COR-L47 (cell line): ENCODE measurements at regions not wholly inside any gene's neighbourhood (a gene's known extent, or its start where the extent isn't known, plus 50 kb on each side); places are given as distances from the start of the nearest gene placed in this dataset.

Experiments
- DNase-seq: peaks from one replicate; lab custom pipeline; 2025; lab: John Stamatoyannopoulos, UW

DNA sequence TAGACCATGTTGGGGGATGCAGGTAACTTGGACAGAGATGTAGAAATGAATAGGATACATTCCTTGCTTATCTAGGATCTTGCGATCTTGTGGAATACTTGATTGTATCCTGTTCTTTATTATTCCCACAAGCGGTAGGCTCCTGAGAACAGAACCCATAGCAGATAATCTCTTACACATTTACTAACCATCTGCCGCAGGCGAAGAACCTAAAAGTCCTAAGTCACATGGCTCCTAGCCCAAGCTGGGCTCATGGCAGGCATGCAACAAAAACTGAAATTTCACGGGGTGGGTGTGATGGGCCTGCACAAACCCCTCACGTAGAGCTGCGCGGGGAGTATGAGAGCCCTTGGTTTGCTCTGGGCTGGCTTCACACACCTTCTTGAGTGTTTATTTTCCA lies 177.4 kb upstream of the NECTIN1 start:
- no peak for DNase-seq

DNA sequence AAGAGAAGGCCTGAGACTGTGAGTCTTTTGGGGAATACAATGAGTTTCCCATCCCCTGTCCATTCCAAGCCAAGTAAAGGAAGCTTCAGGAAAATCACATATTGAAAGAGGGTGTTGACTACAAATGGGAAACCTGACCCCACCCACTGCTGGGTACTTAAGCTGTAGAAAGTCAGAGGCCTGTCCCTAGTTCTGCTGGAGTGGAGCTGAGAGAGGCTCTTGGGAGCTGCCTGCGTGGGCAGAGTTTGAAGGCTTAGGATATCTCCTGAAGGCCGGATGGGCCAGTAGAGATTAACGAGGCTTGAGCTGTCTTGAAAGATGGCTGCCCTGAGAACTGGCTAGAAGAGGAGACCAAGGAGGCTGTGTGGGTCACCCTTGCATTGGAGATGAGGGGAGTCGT lies 176.2 kb upstream of the NECTIN1 start:
- DNase-seq: no peak

DNA sequence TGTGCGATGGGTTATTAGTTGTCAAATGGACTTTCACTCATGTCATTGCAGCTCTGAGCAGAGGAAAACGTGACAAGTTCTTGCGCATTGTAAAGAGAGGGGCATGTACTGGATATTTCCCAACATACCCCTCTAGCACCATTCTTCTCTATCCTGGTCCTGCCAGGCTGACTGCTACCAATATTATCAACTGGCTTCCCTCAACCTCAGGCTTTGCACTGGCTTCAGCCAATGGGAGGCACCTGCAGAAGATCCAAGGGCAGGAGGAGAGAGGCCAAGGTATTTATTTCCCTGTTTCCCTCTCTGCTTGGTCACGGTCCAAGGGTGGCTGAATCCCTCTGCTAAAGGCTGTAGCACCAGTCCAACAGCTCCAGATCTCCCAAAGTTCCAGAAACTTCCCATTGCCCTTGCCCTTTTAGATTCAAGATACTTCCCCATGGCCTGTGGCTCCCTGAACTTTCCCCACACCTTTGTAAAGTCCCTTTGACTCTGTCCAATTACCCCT lies 175.6 kb upstream of the NECTIN1 start:
- DNase-seq: no peak

DNA sequence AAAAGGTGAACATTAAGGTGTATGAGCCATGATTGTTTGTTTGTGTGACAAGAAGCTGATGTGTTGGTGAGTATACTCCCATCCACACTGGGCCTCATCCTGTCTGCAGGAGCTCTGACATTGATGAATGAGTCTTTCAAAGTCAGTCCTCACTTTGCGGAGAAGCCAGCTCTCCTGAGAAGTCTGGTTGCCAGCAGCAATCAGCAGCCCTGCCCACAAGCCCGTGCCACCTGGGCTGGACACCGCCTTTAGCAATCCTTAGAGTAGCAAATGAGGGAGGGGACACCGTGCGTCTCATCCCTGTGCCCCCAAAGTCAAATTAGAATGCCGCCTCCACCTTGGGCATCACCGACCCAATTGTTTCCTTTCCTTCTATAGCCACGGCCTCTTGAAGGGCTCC lies 174.8 kb upstream of the NECTIN1 start:
- DNase-seq: no peak

DNA sequence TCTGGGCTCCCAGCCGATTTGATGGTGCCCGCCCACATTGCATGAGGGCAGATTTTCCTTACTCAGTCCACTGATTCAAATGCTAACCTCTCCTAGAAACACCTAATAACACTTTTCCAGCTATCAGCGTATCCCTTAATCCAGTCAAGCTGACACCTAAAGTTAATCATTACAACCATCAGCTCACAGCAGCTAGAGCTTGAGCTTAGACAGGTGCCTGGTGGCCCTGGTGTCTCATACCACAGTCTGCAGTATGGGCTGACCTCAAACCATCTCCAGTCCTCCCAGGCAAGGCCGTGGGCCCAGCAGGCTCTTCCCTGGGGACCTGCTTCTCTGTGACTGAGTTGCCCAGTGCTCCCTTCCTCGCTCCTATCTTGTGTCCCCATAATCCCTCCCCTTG lies 174.4 kb upstream of the NECTIN1 start:
- no peak for DNase-seq

DNA sequence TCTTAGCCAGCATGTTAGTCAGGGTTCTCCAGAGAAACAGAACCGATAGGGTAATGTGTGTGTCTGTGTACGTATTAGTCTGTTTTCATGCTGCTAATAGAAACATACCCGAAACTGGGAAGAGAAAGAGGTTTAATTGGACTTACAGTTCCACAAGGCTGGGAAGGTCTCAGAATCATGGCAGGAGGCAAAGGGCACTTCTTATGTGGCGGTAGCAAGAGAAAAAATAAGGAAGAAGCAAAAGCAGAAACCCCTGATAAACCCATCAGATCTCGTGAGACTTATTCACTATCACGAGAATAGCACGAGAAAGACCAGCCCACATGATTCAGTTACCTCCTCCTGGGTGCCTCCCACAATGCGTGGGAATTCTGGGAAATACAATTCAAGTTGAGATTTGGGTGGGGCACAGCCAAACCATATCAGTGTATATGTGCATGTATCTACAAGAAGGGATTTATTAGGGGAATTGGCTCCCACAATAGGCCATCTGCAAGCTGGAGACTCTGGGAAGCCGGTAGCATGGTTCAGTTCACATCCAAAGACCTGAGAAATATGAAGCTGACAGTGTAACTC lies 173.7 kb upstream of the NECTIN1 start:
- no peak for DNase-seq

DNA sequence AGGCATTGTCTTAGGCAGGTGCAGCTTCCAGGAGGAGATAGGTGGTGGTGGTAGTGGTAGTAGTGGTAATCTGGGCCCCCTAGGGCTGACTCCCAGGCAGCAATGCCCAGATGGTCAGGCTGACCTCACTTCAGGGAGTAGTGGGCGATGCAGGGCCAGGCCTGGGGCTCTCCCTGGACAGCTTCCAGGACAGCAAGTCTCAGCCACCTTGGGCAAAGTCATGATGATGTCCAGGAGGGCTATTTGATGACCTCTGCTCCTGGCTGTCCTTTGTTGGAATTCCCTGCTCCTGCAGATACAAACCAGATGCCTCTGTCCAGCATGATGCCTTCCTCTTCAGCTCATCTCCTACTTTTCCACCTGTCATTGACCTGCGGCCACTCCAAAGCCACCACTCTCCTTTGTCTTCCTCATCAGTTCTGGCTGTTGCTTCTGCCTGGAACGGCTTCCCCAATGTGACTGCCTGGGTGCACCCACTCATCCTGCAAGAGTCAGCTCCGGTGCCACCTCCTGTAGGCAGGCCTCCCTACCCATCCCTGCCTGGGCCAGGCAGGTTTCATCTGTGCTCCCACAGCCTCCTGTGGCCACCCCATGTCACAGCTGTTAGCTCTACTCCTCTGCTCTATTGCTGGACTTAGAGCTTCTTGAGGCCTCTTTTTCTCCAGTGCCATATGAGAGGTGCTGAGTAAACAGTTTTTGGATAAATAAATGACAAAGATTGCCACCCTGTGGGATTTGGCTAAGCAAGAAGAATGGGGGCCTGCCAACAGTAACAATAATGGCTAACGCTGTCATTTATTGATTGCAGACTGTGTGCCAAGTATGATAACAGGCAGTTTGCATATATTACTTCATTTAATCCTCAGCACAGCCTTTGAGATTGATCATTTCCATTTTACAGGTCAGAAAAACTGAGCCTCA lies 172.9 kb upstream of the NECTIN1 start:
- no peak for DNase-seq

DNA sequence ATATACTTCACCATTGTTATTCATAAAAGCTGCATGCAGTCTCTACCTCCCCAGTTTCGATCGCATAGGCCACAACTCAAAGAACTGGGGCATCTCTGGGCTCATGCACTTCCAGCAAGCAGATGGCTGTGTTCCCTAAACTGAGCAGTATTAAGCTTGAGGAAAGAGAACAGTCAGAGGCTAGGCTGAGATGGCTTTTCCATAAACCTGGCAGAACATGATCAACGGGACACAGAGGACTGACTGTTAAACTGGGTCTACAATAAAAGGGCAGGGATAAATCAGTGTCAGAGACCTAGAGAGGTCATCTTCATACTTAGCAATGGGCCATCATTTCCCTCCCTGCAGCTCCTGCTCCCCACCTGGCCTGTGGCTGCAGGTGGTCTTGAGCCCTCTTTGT lies 171.0 kb upstream of the NECTIN1 start:
- no peak for DNase-seq

DNA sequence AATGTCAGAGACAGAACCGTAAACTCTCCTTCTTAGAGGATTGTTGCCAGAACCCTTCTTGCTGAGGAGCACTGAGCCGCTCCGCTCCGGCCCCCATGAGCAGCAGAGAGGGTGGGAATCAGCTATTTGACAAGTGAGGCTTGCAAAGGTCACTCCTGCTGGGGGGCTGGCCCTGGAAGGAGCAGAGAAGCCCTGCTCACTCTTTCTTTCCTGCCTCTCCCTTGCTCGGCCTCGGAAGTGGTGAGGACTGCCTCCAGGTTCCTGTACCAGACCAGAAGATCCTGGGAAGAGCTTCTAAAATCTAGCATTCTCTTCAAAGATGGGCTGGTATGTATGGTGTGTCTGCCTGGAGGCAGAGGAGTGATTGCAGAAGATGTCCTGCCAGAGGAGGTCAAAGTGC lies 168.6 kb upstream of the NECTIN1 start:
- DNase-seq: no peak

DNA sequence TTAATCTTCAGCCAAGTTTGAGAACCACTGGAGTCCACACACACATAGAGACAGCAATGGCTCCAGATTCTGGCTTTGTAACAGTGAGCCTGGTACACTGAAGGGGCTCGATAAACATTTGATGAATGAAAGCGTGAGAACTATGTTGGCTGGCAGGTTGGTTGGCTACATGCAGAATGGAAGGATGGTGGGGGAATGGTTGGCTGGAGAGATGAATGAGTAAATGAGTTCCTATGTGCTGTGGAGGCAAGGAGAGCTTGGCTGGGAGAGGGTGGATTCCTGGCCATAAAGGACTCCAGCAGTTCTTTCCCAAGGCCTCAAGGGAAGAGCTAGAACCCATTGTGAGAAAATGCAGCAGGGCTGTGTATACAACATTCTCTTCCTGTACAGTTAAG lies 168.0 kb upstream of the NECTIN1 start:
- no peak for DNase-seq

DNA sequence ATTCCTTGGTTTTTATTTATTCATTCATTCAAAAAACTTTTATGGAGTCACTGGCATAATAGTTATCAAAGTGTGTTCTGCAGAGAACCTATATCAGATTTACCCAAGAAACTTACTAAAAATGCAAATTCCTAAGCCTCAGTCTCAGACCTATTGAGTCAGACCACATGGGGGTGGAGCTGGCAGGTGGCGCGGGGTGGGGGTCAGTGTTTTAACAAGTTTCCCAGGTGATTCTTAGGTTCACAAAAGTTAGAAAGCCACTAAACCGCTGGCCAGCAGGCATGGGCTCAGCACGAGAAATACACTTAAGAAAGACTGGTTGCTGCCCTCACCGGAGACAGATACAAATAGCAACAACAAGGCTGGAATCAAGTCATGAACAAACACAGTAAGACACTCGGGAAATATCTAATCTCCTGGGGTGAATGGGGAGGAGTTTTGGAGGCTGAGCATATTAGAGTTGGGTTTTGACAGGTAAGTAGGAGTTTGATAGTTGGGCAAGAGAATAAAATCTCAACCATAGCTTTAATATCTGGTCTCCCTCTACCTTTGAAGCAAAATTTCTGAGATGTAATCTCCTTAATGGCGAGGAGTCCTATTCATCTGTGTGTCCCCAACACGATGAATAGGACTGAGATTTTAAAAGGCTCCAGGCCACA lies 167.5 kb upstream of the NECTIN1 start:
- DNase-seq: no peak

DNA sequence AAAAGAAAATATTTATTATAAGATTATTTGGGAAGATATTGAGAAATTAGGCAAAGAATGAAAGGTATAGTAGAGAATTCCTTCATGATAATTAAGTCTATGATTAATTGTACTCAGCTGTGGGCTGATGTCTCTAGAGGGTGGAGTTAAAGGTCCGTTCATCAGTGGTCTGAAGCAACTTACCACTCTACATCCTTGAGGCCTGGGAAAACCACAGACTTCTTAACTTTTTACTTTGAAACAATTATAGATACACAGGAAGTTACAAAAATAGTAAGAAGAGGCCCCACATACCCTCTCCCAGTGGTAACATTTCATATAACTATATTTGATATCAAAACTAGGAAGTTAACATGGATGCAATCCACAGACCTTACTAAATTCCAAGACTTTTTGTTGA lies 167.0 kb upstream of the NECTIN1 start:
- DNase-seq: no peak

DNA sequence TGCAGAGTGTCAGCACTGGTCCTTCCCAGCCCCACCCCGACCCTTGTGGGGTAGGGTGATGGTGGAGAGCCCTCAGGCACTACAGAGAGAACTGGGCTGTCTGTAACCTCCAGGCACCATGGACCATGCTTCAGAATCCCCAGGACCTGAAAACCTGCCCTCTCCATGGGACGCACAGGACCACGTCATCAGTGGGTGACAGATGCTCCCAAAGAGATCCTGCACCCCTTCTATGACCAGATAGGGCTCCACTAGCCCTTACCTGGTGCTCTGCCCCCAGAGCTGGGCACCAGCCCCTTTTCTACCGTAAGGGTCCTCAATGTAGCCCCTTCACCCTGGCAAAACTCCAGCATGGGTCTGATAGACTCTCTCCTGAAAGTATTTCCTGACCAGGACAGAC lies 165.9 kb upstream of the NECTIN1 start:
- DNase-seq: no peak

DNA sequence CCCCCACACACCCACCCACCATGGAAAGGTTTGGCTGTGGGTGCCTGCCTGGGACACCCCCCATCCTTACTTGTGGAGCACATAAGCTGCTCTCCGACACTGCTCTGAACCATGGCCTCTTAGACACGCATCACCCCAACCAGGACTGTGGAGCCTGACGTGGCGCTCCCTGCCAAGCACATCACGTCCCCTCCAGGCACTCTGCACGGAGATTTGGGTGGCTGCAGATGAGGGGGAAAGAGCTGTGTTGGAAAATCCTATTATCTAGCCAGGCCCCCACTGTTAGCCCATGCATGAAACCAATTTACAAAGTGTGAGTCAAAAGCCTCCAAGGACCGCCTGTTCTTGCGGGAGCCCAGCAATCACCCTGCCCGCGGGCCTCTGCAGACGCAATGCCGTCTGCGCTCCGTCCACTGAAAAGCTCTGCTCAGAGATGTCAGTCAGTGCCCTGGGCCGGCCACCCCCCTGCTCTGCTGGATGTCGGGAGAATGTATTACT lies 163.4 kb upstream of the NECTIN1 start:
- DNase-seq: no peak

DNA sequence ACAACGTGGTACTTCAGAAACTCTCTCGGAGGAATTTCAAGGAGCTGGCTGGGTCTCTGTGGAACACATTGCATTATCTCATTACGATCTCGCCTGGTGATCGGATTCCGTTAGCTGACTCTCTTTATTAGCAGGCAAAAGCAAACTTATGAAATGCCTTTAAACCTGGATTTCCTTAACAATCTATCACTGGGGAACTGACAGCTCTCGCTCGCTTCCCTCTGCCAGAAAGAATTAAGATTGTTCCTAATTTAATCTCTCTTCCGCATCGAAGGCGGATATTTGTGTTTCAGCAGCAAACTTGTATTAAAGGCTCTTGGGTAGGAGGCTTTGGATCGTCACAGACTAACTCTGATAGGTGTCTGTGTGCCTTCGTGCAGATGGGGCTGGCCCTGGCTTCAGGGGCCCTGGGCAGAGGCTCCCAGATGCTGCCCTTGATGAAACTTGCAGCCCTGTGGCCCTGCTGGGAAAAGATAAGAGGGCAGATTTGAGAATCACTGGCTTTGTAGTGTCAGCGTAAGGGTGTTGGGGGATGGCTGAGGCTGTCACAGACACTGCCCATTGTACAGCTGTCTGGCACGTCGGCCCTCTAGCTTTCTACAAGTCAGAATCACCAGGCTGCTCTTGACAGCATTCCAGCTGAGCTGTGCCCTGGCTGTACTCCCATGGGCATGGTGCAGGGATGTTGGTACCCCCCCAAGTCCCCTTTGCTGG lies 162.2 kb upstream of the NECTIN1 start:
- DNase-seq: no peak

DNA sequence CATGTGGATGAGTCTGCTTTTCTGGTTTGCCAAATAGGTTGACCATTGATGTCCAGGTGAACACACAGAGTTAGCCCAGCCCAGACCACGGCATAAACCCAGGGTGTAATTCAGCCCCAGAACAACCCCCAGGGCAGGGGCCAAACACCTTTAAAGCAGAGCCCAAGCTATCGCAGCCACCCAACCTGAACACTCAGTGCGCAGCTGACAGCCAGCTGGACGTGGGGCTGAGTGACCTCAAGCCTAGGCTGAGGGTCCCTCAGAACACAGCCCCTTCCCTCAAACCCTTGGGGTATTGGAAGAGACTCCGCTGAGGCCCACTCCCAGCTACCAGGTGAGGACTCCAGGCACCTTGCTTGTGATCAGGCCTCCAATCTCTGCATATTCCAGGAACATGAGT lies 161.5 kb upstream of the NECTIN1 start:
- no peak for DNase-seq

DNA sequence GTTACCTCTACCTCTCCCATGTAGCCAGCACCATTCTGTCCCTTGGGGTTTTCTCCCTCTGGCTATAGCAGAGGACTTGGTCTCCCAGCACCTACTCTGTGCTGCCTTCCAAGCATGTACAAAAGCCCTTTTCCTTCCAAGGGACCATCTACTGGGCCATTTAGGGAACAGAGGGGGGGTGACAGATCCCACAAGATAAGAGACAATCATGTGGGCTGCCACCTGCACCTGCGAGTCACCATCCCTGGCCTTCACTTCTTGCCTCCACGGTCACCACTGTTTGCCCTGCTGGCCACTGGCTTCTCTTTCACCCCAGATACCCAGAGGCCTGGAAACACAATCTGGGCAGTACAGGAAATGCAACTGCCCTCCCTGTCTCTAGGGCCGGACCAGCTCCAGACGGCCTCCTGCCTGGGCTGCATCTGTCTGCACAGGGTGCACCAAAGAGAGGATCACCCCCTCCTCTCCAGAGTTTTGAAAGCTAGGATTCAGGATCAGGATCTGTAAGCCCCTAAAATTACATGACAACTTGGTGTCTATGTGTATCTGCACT lies 160.8 kb upstream of the NECTIN1 start:
- no peak for DNase-seq

DNA sequence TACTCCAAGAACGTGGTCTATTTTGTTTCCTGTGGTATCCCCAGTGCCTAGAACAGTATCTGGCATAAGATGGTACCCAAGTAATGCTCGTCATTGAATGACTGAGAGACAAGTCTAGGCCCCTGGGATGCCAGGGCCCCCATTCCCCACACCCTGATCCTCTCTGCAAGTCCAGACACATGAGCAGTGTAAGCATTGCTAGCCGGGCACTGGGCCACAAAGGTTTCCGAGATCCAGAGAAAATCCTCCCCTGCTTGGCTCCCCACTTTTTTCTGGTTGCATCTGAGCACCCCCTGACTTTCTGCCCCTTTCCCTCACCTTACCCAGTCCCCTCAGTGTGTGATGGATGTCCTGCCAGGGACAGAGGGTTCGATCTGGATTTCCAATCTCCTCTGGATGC lies 160.1 kb upstream of the NECTIN1 start:
- no peak for DNase-seq

DNA sequence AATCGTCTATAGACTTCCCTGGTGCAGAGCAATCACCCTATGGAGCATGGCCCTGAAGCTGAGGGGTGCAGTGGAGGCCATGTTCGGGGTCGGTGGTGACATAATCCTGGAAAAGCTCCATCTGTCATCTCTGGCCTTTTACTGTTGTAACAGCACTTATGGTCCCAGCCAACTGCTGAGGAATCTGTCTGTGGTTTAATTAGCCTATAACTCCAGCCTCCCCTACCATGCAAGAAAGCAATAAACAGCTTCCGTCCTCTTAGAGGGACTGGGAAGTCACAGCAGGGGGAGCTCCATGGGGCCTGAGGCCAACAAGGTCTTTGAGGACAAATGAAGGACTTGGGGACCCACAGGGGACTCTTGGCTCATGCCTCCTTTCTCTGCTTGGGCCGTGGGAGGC lies 159.1 kb upstream of the NECTIN1 start:
- DNase-seq: no peak

DNA sequence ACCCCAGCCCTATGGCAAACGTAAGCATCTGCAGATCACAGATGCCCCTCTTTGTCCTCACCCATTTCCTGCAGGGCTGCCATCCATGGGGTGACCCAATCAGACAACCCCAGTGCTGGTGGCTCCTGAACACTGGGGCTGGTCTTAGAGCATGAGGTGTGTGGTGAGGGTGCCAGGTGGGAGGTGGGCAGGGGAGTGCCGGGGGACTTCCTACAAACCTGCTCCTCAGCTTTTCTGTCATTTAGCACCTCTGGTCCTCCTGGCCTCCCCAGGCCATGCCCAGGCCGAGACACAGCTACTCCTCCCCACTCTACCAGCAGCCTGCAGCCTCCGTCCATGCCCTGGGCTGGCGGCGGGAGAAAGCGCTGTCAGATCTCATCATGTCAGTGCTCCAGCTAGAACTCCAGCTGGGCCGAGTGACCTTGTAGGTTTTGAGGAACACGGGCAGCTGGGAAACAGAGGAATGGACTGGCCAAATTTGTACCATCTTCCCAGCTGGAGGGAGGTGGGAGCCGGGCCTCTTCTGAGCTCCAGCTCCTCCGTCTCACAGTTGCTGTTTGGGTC lies 157.7 kb upstream of the NECTIN1 start:
- DNase-seq: no peak

DNA sequence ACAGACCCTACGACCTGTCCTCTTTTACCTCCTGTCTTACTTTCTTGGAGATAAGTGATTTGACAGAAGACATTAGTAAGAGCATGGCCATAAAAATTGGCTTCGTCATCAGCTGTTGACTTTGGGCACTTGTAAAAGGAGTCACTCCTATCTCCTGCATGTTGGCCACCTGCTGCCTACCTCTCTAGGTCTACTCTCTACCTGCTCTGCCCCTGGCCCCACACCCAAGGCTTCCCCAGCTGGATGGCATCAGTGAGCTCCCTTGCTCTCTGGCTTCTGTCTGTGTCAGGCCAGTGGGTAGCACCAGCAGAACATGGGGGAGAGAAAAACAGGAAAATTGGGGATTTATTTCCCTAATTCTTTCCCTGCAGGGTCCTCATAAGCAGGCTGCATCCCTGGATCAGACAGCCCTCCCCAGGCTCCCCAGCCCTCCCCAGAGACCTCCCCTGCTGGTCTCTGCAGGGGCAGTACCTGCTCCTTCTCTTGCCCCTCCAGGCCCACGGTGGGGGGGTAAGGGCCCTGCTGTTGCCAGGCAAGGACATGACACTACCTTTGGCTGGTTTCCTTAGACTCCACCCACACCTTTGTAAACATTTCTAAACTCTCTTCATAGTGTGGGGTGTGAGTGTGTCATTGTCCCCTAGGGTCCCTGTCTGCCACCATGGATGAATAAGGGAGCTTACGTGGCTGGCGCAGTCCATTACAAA lies 157.0 kb upstream of the NECTIN1 start:
- DNase-seq: no peak
